ENCODE measurements at regions not wholly inside any gene's neighbourhood (a gene's known extent, or its start where the extent isn't known, plus 50 kb on each side); places are given as distances from the start of the nearest gene placed in this dataset.

- Histone ChIP-seq H3K27me3 (replicated peaks in 1 of 7) (no peaks in the 10 kb centered on the region), H3K27ac (no peak overlapping the region), H3K4me3 (no peak overlapping the region), H3K36me3 (no peaks in the 10 kb centered on the region), H3K4me1 (no peaks in the 10 kb centered on the region), H3K9me3 (no peaks in the 10 kb centered on the region)
- intact Hi-C loops (cut with DNase I; ENCODE audit: low total_unique reads), result no loop called here
- TF ChIP-seq CTCF (IDR thresholded peaks at IDR 0.05 in 8 of 11, conservative IDR thresholded peaks at IDR 0.05 in 3 of 11), result no peak
- no peak for TF ChIP-seq POLR2A (IDR thresholded peaks at IDR 0.05)
- 83 to 93% (median 89%) methylated on average over 3 of the region's 3 CpGs for WGBS, 5 donors
- no peak for DNase-seq
Measured at GRCh38 chr1:218836264-218836663, 337.4 kb upstream of the LYPLAL1 start.

GRCh38 chr1:218837051-218837450 lies 336.6 kb upstream of the LYPLAL1 start:
- Histone ChIP-seq H3K4me3 (no peak overlapping the region), H3K4me1 (no peaks in the 10 kb centered on the region), H3K9me3 (peaks cover 0 to 1% (median 0%) of the 10 kb centered on the region in 8 donors), H3K27ac (no peak overlapping the region), H3K27me3 (replicated peaks in 1 of 7) (no peaks in the 10 kb centered on the region), H3K36me3 (no peaks in the 10 kb centered on the region)
- 88 to 93% (median 89%) methylated on average over 2 of the region's 2 CpGs for WGBS, 5 donors
- DNase-seq, result no peak
- intact Hi-C loops (cut with DNase I; ENCODE audit: low total_unique reads), result no loop called here
- TF ChIP-seq POLR2AphosphoS5 (IDR thresholded peaks at IDR 0.05), result no peak

GRCh38 chr1:218845589-218845988 lies 328.1 kb upstream of the LYPLAL1 start:
- H3K27me3 ChIP-seq (replicated peaks in 1 of 7), result no peaks in the 10 kb centered on the region
- H3K27ac ChIP-seq, result no peak overlapping the region
- intact Hi-C loops (cut with DNase I; ENCODE audit: low total_unique reads), result no loop called here
- WGBS, 5 donors, result 53 to 73% (median 56%) methylated on average over 1 of the region's 1 CpG
- no peaks in the 10 kb centered on the region for H3K4me1 ChIP-seq
- H3K4me3 ChIP-seq, result no peak overlapping the region
- DNase-seq, result no peak
- no peak for TF ChIP-seq POLR2A (IDR thresholded peaks at IDR 0.05)
- H3K36me3 ChIP-seq, result no peaks in the 10 kb centered on the region
- peaks cover 0 to 5% (median 0%) of the 10 kb centered on the region in 8 donors for H3K9me3 ChIP-seq

- WGBS, 5 donors, result 80 to 90% (median 80%) methylated on average over 4 of the region's 4 CpGs
- TF ChIP-seq POLR2AphosphoS5 (IDR thresholded peaks at IDR 0.05) (no peak), POLR2A (IDR thresholded peaks at IDR 0.05) (no peak)
- intact Hi-C loops (cut with DNase I; ENCODE audit: low total_unique reads), result no loop called here
- no peak for DNase-seq
- Histone ChIP-seq H3K4me1 (no peaks in the 10 kb centered on the region), H3K4me3 (no peak overlapping the region), H3K27ac (no peak overlapping the region), H3K36me3 (no peaks in the 10 kb centered on the region), H3K27me3 (replicated peaks in 1 of 7) (no peaks in the 10 kb centered on the region), H3K9me3 (peaks cover 0 to 5% (median 0%) of the 10 kb centered on the region in 8 donors)
Measured at GRCh38 chr1:218846181-218846580, 327.5 kb upstream of the LYPLAL1 start.

- H3K27me3 ChIP-seq (replicated peaks in 1 of 7), result no peaks in the 10 kb centered on the region
- no peaks in the 10 kb centered on the region for H3K4me1 ChIP-seq
- H3K27ac ChIP-seq, result no peak overlapping the region
- H3K4me3 ChIP-seq, result no peak overlapping the region
- intact Hi-C loops (cut with DNase I; ENCODE audit: low total_unique reads), result no loop called here
- WGBS, 5 donors, result 81 to 92% (median 88%) methylated on average over 3 of the region's 3 CpGs
- peaks cover 0 to 5% (median 0%) of the 10 kb centered on the region in 8 donors for H3K9me3 ChIP-seq
- no peak for TF ChIP-seq POLR2A (IDR thresholded peaks at IDR 0.05)
- no peak for TF ChIP-seq CTCF (IDR thresholded peaks at IDR 0.05 in 8 of 11, conservative IDR thresholded peaks at IDR 0.05 in 3 of 11)
- TF ChIP-seq POLR2AphosphoS5 (IDR thresholded peaks at IDR 0.05), result no peak
- no peak for DNase-seq
- H3K36me3 ChIP-seq, result no peaks in the 10 kb centered on the region
Measured at GRCh38 chr1:218847089-218847768, 326.4 kb upstream of the LYPLAL1 start.
